Fibroblast of the aortic adventitia (primary cell): ENCODE measurements at regions not wholly inside any gene's neighbourhood (a gene's known extent, or its start where the extent isn't known, plus 50 kb on each side); places are given as distances from the start of the nearest gene placed in this dataset.
A peak's percentile ranks its signal among the peaks of the same experiment; 100 is the strongest.

Source experiments
- DNase-seq: peaks from one replicate; pipeline ENCODE4 v3.0.0-alpha.2; 2010; ENCODE audit warnings: low read depth
- H3K4me3 ChIP-seq: 2 replicates; pipeline ENCODE4 v1.5.1; 2011; ENCODE audit warnings: low read depth, mild to moderate bottlenecking, control low read depth, low read length, moderate library complexity
- CTCF ChIP-seq: IDR thresholded peaks from 2 replicates; pipeline ENCODE4 v1.5.1; 2011; ENCODE audit warnings: mild to moderate bottlenecking, low read length, control low read depth, inconsistent platforms; ENCODE audit not compliant: insufficient read depth

- no peak for TF ChIP-seq CTCF
- no peak for DNase-seq
- no peak overlapping the region for H3K4me3 ChIP-seq
These were observed 413.6 kb downstream of the ENC1 start for GRCh38 chr5:74226716-74227485.

GRCh38 chr5:74225587-74225986, 414.9 kb downstream of the ENC1 start:
- TF ChIP-seq CTCF = no peak
- H3K4me3 ChIP-seq = no peak overlapping the region
- no peak for DNase-seq

- TF ChIP-seq CTCF = no peak
- H3K4me3 ChIP-seq = no peak overlapping the region
- DNase-seq = no peak
These were observed 416.2 kb downstream of the ENC1 start for GRCh38 chr5:74224331-74224730.

GRCh38 chr5:74222806-74223205, 417.7 kb downstream of the ENC1 start:
- no peak overlapping the region for H3K4me3 ChIP-seq
- no peak for TF ChIP-seq CTCF
- no peak for DNase-seq

- DNase-seq = no peak
- no peak overlapping the region for H3K4me3 ChIP-seq
- no peak for TF ChIP-seq CTCF
These were observed 419.1 kb downstream of the ENC1 start for GRCh38 chr5:74221413-74221812.

GRCh38 chr5:74216012-74216411, 424.5 kb downstream of the ENC1 start:
- no peak for TF ChIP-seq CTCF

GRCh38 chr5:74212336-74212735, 428.2 kb downstream of the ENC1 start:
- peak; percentile 34 for TF ChIP-seq CTCF
- peak; percentile 16 for DNase-seq
- no peak overlapping the region for H3K4me3 ChIP-seq

More at GRCh38 chr5:74216012-74216411, 424.5 kb downstream of the ENC1 start:
- no peak overlapping the region for H3K4me3 ChIP-seq
- no peak for DNase-seq
